ENCODE measurements at regions not wholly inside any gene's neighbourhood (a gene's known extent, or its start where the extent isn't known, plus 50 kb on each side); places are given as distances from the start of the nearest gene placed in this dataset.
A peak's percentile ranks its signal among the peaks of the same experiment; 100 is the strongest.
"Not testable (repeated sequence)": the region's sequence is repeated elsewhere in the genome, so short reads cannot be mapped to it uniquely, and the experiment has no call there.

DNA sequence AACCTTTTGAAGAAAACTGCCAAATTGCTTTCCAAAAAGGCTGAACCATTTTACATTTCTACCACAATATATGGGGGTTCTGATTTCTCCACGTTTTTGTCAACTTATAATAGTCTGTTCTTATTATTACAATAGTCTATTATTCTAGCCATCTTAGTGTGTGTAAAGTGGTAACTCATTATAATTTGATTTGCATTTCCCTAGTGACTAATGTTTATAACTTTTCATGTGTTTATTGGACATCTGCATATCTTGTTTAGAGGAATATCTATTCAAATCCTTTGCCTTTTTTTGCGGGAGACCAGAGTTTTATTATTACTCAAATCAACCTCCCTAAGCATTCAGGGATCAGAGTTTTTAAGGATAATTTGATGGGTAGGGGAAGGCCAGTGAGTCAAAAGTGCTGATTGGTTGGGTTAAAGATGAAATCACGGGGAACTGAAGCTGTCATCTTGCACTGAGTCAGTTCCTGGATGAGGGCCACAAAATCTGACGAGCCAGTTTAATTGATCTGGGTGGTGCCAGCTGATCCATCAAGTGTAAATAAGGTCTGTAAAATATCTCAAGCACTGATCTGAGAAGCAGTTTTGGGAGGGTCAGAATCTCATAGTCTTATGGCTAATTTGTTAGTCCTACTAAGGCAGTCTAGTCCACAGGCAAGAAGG lies 303.4 kb upstream of the NCKAP5 start:
- DNase-seq, result peak in 1 of 56 donors; percentile 35

DNA sequence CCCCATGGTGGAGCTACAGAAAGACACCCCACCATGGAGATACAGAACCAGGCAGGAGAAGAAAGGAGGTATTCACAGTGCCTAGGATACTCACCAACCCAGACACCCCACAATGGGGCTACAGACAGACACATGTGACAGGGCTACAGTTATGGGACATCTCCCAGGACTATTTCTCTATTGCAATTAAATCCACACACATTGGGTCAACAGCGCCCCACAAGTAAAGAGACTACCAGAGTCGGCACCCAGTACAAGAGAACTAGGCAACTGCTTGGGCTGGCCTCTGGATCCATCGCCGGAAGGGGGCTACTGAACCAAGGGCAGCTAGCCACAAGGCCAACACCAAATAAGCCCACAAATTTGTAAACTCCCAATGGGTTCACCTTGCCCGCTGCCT lies 310.1 kb upstream of the NCKAP5 start:
- no peak for DNase-seq

GRCh38 chr2:133879703-133880102 lies 311.4 kb upstream of the NCKAP5 start:
- no peak for DNase-seq

GRCh38 chr2:133882159-133882558 lies 313.9 kb upstream of the NCKAP5 start:
- DNase-seq, result not testable (repeated sequence)

- DNase-seq, result no peak
Measured at GRCh38 chr2:133884739-133885381, 316.6 kb upstream of the NCKAP5 start.

DNA sequence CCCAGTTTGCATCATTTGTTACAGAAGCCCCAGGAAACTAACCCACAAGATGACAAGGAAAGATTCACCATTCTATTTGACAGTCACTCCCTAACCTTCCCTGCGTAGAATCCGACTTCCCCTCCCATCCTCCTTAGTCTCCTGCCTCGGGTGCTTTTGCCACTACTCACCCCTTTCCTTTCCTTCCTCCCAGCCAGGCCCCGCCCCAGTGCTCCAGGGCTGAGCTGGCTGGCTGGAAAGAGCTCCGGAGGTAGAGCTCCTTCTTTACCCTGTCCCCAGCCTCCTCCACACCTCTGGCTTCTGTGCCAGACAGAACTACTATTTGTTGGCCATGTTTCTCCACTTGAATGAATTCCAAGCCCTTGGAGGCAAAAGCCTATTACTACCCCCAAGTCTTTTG lies 317.6 kb upstream of the NCKAP5 start:
- no peak for DNase-seq

- peak in 47 of 56 donors; percentile 8 to 86 (median 49) for DNase-seq
Measured at GRCh38 chr2:133886735-133887675, 318.7 kb upstream of the NCKAP5 start.

GRCh38 chr2:133887676-133888040 lies 319.4 kb upstream of the NCKAP5 start:
- DNase-seq, result no peak

GRCh38 chr2:133888107-133888506 lies 319.8 kb upstream of the NCKAP5 start:
- no peak for DNase-seq

DNA sequence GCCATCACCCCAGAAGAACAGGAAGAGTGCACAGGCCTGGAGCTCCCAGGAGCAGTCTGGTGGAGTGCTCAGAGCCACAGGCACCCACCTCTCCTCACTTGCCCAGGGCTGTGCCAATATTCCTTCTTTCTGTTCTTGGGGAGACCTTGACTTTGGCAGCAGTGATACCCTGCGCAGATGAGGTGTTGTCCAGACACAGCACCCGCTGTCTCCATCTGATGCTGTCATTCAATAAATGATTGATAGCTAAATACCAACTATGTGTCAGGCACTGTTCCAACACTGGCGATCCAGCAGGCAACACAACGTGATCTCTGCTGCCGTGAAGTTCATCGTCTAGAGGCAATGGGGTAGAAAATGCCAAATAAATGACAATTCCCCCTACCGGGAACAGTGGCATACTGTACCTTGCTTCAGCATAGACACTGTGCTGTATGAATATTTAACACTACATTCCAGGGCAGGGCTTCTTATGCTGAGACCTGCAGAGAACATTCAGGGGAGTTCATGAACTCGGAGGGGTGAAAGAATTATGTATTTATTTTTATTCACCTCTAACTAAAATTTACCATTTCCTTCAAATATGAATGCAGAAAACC lies 320.5 kb upstream of the NCKAP5 start:
- no peak for DNase-seq

DNA sequence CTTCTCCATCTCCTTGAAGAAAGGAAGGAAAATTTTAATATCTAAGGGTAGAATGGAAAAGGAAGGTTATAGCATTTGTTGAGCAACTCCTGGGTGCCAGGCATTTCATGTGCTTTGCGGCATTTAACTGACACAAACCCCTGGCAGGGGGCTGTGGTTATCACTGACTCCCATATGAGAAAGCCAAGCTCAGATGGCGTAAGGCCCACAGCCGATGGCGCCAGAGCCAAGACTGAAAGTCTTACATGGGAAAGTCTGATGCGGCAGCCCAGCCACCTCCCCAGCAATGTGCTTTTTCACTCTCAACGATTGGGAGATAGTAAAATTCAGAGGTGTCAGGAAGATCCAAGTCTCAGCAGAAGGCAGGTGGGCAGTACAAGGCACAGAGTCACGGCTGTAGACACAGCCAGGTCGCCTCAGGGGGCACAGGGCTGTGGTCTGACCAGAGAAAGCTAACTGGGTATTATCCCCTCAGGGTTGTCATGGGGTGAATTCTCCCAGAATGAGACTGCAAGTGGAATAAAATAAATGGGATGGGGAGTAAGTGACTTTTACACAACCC lies 324.2 kb upstream of the NCKAP5 start:
- no peak for DNase-seq

DNA sequence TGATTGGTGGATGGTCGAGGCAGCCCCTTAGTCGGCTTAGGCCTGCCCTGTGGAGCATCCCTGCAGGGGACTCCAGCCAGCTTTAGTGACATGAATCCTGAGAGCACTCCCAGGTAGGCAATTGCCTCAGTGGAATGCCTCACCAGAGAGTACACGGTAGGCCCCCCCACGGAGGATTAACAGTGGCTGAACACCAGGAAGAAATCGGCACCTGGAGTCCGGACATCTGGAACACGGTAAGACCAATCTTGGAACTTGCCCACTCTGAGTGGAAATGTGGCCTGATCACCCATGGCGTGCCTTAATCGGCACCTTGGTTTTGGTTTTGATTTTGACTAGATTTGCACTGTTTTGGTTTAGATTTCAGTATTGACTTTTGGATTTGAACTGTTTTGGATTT lies 326.2 kb upstream of the NCKAP5 start:
- no peak for DNase-seq

GRCh38 chr2:133897838-133898237 lies 329.6 kb upstream of the NCKAP5 start:
- DNase-seq, result not testable (repeated sequence)

DNA sequence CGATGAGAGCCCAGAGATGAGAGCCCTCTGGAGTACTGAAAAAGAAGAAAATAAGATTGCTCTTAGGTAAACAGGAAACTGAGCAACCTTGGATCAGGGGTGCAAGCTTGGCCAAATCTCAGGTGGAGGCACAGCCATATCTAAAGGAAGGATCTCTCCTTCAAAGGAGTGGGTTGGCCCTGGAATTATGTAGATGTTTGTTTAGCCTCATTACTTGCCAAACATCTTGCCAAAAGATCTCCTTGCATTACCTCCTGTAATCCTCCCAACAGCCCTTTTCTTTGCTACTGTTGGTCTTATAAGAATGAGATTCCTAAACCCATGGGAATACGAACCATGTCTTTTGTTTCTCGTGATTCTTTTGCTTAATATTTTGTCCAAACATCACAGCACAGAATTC lies 332.6 kb upstream of the NCKAP5 start:
- no peak for DNase-seq

DNA sequence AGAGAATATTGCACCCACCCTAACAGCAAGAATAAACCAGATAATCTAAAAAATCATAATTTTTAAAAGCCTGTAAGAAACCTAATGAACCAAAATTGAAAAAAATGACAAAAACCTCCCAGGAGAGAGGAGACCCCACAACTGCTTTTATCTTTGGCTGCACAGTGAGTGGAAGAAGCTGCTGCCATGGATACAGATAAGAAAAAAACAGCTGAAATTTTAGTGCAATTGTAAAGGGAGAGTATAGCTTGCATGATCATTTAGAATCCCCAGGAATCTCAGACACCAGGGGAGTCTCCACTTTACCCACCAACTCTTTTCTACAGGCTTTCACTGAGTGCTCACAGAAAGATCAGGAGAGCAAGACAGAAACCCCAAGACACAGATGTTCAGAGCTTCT lies 338.1 kb upstream of the NCKAP5 start:
- DNase-seq, result no peak

DNA sequence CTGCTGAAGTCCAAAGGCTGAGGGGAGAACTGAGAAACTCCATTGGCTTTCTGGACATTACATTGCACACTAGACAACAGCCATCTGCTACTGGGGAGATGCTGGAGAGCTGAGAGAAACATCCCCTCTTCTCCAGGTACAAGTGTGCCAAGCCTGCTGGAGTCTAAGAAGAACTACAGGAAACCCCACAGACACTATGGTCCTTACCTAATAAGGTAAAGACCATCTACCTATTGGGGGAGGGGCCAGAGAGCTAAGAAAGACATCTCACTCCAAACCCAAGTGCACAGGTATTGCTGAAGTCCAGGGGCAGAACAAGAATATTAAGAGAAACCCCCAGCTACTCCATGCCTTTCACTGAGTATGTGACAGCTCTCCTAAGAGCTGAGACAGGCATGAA lies 338.7 kb upstream of the NCKAP5 start:
- no peak for DNase-seq

GRCh38 chr2:133908171-133908570 lies 339.9 kb upstream of the NCKAP5 start:
- DNase-seq, result no peak

DNA sequence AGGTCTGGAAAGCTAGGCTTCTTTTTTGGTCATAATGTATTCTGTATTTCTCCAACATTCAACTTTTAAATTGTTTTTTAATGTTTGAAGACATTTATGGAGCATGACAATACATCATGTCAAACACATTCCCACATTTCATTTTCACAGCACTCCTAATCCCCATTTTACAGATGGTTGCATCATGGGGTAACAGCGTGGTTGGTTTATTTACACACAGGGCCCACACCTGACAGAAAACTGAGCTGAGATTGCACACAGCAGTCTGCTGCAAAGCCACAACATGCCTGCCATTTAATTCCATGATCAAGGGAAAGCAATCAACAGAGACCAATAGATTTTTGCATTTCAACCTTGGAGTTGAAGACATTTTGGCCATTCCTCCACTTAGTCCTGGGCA lies 335.7 kb upstream of the MGAT5 start:
- DNase-seq, result no peak

DNA sequence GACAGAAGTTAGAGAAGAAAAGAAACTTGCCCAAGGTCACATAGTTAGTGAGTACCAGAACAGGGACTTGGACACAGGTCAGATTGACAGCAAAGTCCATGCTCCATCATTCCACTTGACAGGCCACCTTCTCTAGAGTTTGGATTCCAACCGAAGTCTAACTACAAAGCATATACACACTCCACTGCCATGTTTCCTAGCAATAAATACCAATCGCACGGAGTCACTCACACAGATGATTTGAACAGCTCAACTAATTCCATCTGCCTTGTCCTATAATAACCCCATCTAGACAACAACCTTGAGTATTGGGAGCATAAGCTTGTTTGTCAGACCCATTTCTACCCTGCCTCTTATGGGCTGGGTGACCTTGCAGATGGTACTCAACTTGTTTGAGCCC lies 334.6 kb upstream of the MGAT5 start:
- no peak for DNase-seq

DNA sequence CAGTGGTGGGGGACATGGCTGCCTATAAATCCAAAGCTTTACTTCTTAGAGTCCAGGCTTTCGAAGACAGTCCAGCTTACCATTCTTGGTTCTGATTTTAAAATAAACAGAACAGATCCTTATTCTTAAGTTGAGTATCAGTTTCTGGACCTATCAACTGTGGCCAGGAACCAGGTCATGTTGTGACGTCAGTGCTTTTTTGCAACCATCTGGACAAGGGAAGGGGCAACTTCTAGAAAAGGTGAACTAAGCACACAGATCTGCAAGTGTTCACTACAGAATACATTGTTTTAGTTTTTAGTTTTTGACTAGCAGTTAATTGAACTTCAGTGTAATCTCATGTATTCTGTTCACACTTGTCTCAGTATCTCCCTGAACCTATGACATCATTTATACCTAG lies 326.0 kb upstream of the MGAT5 start:
- DNase-seq, result no peak

- no peak for DNase-seq
Measured at GRCh38 chr2:133936096-133936495, 317.8 kb upstream of the MGAT5 start.

DNA sequence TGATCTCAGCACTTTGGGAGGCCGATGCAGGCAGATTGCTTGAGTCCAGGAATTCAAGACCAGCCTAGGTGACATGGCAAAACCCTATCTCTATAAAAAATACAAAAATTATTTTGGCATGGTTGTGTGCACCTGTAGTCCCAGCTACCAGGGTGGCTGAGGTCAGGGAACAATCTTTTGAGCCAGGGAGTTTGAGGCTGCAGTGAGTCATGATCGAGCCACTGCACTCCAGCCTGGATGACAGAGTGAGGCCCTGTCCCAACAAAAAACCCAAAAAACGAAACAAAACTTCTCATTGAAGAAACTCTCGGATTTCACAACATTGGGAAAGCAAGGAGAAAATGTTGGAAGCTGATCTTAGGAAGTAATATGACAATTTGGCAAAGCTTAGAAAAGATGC lies 317.3 kb upstream of the MGAT5 start:
- no peak for DNase-seq
